HG03565 (cell line): ENCODE measurements at regions not wholly inside any gene's neighbourhood (a gene's known extent, or its start where the extent isn't known, plus 50 kb on each side); places are given as distances from the start of the nearest gene placed in this dataset.

Source experiments
- ATAC-seq: cut with Tn5 transposase; IDR thresholded peaks from one replicate; pipeline ENCODE4 v1.9.1; 2021; ENCODE audit warnings: mild to moderate bottlenecking, moderate library complexity; ENCODE audit not compliant: unreplicated experiment

GRCh38 chr14:65872536-65872935, 460.0 kb downstream of the FUT8 start:
- ATAC-seq = no peak

GRCh38 chr14:65877166-65877565, 464.6 kb downstream of the FUT8 start:
- no peak for ATAC-seq

DNA sequence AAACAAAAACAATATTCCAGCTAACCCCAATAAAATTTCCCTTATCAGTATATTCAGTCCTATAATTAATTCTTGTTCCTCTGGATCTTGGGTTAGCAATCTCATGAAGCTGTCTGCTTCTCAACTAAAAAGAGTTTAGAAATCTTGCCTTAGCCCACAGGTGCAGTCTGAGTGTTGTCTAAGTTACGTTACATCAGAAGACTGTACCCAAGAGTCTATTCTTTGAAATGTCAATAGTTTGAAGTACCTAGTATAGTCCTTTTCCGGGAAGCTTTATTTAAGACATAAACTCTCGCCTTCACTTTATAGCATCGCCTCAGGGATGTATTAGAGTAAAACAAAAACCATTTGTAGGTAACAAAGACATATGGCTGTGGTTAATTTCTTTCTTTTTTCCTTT, 465.1 kb downstream of the FUT8 start:
- no peak for ATAC-seq

GRCh38 chr14:65878586-65878985, 466.1 kb downstream of the FUT8 start:
- no peak for ATAC-seq

- no peak for ATAC-seq
Observed at GRCh38 chr14:65879248-65880009, 466.9 kb downstream of the FUT8 start.

- no peak for ATAC-seq
Observed at GRCh38 chr14:65880507-65880906, 468.0 kb downstream of the FUT8 start.

DNA sequence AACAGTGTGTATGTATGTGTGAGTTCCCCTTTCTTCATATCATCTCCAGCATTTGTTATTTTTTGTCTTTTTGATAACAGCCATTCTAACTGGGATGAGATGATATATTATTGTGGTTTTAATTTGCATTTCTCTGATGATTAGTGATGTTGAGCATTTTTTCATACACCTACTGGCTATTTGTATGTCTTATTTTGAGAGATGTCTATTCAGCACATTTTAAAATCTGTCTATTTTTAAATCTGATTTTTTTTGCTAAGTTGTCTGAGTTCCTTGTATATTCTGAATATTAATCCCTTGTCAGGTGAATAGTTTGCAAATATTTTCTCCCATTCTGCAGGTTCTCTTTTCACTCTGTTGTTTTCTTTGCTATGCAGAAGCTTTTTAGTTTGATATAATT, 469.1 kb downstream of the FUT8 start:
- ATAC-seq = no peak

DNA sequence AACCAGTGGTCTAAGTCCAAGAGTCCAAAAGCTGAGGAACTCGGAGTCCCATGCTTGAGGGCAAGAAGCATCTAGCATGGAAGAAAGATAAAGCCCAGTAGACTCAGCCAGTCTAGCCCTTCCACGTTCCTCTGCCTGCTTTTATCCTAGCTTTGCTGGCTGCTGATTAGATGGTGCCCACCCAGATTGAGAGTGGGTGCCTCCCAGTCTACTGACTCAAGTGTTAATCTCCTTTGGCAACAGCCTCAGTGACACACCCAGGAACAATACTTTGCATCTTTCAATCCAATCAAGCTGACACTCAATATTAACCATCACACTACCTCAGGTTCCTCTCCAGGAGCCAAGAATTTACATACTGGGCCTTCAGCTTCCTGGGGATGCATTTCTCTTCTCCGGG, 476.1 kb downstream of the FUT8 start:
- no peak for ATAC-seq

DNA sequence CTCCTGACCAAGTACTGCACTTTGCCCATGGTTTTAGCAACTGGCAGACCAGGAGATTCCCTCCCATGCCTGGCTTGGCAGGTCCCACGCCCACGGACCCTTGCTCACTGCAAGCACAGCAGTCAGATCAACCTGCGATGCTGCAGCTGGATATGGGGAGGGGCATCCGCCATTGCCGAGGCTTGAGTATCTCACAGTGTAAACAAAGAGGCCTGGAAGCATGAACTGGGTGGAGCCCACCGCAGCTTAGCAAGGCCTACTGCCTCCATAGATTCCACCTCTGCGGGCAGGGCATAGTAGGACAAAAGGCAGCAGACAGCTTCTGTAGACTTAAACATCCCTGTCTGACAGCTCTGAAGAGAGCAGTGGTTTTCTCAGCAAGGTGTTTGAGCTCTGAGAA, 479.8 kb downstream of the FUT8 start:
- no peak for ATAC-seq

GRCh38 chr14:65900164-65900563, 487.6 kb downstream of the FUT8 start:
- ATAC-seq = no peak

- no peak for ATAC-seq
Observed at GRCh38 chr14:65901595-65901994, 489.1 kb downstream of the FUT8 start.

GRCh38 chr14:65904988-65905387, 492.5 kb downstream of the FUT8 start:
- no peak for ATAC-seq

- no peak for ATAC-seq
Observed at GRCh38 chr14:65906344-65906743, 493.8 kb downstream of the FUT8 start.

DNA sequence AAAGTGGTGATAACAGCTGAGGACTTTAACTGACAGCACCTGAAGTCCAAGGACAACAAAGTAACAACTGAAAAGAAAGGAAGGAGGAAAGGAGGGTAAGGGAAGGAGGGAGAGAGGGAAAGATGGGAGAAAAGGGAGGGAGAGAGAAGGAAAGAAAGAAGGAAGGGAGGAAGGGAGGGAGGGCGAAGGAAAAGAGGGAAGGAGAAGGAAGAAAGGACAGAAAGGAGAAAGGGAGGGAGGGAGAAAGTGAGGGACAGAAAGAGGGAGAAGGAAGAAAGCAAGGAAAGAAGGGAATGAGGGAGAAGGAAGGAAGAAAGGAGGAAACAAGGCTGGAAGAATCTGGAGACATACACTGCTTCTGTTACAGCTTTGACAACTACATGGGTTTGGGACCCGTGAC, 494.4 kb downstream of the FUT8 start:
- no peak for ATAC-seq

GRCh38 chr14:65910108-65910786, 497.7 kb downstream of the FUT8 start:
- ATAC-seq = no peak

- ATAC-seq = no peak
Observed at GRCh38 chr14:65915125-65915524, 502.6 kb downstream of the FUT8 start.

DNA sequence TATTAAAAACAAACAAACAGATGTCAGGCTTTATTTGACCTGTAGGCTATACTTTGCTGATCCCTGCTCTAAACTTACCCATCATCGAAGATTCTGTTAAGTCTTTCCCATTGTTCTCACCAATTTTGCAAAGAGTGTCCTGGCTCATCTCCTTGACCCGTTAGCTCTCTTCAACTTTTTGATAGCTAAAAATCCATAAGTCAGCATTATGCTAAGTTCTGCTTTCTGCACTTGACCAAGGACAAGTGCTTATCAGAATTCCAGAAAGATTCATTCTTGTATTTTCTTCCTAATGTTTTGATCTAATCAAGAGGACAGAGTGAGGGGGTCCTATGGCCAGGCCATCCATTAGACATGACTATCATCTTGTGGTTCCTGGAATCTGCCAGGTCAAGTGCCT, 503.5 kb downstream of the FUT8 start:
- no peak for ATAC-seq

DNA sequence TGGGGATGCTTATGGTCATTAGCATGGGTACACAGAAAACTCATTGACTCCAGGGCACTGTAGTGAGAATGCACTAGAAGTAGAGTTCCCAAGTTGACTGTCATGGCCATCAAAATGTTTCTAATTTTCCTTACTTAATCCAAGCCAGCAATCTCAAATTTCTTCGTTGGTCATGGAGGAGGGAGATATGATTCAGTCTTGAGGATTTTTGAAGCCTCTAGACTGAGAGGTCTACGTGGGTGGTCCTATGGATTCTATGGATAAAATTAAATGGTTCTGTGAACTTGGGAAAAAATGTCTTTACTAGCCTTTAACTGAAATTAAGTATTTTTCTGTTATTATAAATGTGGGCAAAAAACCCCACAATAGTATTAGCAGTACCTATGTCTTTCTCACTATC, 508.5 kb downstream of the FUT8 start:
- no peak for ATAC-seq

GRCh38 chr14:65922142-65922541, 509.6 kb downstream of the FUT8 start:
- ATAC-seq = no peak

DNA sequence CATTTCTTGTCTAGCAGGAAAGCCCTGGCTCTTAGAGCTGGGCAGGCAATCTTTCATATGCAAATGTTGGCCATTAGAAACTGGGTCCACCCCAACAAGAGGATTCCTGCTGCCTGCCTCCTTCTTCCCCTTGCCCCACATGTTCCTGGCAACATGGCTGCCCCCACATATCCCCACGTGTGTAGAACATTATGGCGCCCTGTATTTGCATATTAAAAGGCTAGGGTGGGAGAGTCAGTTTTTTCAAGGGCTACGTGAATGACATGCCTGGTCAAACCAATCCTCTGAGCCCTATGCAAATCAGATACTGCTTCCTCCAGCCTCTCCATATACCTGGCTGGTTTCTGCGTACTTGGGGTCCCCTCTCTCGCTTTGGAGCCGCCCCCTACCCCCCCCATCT, 514.0 kb downstream of the FUT8 start:
- ATAC-seq = no peak

DNA sequence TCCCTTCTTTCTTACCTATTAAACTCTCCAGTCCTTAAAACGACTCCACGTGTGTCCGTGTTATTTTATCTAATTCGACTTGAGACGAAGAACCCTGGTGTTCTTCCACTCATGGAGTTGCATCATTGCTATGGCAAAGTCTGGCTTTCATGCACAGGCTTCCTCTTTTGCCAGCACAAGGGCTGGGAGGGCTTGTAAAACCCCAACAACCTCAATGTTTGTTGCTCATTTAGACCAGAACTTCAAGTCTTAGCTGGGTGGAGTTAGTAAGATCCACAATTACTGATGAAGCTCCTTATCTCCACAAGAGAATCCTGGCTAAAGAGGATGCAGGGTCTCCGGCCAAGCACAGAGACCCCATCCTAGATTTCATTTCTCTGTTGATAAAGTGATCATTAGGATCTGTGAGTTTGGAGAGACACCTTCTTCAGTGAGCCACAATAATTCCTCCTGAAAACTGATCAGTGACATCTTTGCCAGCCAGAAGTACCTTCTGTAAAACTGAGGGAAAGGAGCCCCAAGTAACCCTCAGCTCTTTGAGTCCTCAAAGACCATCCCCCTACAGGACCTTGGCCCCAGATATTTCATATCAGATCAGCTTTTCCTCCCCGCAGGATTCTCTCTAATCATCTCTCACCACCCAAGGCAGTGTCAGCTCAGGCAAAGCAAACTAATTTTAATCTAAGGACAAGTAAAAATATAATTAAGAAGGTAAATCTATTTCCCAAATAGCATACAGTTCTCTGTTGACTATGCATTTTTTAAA, 514.6 kb downstream of the FUT8 start:
- ATAC-seq = no peak

DNA sequence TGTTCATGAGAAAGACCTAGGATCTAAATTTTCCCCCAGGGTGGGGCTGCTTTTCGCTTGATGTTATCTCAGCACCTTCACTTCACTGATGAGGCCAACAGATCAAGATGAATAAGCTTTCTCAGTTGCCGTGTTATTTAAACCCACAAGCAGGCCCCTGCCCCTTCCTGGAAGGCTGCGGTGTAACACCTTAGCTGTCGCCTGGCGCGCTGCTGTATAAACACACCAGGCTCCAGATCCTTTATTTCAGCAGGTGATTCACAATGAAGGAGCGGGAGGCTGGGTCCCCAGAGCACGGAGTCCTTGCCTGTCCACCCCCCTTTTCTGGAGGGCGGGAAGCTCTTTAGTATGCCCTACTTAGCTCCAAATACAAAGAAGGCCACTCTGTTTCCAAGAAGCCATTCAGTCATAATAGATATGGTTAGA, 515.4 kb downstream of the FUT8 start:
- no peak for ATAC-seq
